DMS 273 (cell line): ENCODE measurements at regions not wholly inside any gene's neighbourhood (a gene's known extent, or its start where the extent isn't known, plus 50 kb on each side); places are given as distances from the start of the nearest gene placed in this dataset.

Experiments used
- DNase-seq: peaks from one replicate; lab custom pipeline; 2025; ENCODE audit not compliant: unreplicated experiment; lab: John Stamatoyannopoulos, UW

GRCh38 chr3:168534761-168535160 is 439.0 kb upstream of the GOLIM4 start:
- peak; percentile 22 for DNase-seq

DNA sequence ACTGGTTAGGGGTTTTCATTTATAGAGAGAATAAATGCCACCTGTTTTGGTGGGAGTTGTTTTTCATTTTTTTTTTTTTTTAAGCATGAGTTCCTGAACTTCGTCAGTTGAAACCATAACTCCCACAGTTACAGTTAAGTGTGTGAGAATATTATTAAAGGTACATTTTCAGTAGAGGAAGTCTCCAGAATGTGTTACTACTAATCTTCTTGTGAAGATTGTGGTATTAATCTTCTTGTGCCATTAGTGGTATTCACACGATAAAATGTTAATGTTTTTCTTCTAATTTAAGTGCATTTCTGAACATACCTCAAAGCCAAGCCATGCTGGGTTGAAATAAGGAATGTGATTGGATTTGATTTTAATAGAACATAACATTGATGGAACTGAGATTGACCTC is 437.9 kb upstream of the GOLIM4 start:
- DNase-seq, result no peak

GRCh38 chr3:168532135-168532534 is 436.4 kb upstream of the GOLIM4 start:
- DNase-seq, result no peak

DNA sequence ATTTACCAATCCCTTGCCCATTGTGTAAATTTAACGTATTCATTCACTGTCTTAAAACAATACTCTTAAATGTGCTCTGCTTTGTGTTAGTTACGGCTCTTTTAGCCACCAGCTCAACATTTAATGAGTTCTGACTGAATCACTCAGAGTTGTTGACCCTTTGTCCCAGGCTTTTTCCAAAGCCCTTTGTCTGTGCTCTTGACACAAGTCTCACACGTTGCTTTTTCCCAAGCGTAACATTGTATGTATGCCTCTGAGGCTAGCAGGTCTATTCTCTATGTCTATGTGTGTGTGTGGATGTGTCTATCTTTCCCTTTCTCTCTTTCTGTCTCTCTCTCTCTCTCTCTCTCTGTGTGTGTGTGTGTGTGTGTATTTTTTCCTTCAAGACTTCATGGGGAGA is 435.4 kb upstream of the GOLIM4 start:
- DNase-seq, result no peak

GRCh38 chr3:168524129-168524528 is 428.4 kb upstream of the GOLIM4 start:
- DNase-seq, result no peak

- no peak for DNase-seq
These were observed 421.7 kb upstream of the GOLIM4 start for GRCh38 chr3:168517249-168518071.

DNA sequence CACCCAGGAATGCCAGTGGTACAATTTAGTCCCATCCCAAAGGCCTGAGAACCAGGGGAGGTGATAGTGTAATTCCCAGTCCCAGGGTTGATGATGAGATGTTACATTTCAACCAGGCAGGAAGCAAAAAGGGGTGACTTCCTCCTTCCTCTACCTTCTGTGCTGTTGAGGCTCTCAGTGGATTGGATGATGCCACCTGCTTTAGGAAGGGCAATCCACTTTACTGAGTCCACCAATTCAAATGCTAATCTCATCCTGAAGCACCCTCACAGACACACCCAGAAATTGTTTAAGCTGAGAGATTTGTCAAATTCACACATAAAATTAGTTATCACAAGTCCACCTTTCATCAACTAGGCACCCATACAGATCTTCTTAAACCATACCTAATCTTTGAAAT is 418.5 kb upstream of the GOLIM4 start:
- DNase-seq, result no peak

GRCh38 chr3:168512802-168513201 is 417.1 kb upstream of the GOLIM4 start:
- no peak for DNase-seq

DNA sequence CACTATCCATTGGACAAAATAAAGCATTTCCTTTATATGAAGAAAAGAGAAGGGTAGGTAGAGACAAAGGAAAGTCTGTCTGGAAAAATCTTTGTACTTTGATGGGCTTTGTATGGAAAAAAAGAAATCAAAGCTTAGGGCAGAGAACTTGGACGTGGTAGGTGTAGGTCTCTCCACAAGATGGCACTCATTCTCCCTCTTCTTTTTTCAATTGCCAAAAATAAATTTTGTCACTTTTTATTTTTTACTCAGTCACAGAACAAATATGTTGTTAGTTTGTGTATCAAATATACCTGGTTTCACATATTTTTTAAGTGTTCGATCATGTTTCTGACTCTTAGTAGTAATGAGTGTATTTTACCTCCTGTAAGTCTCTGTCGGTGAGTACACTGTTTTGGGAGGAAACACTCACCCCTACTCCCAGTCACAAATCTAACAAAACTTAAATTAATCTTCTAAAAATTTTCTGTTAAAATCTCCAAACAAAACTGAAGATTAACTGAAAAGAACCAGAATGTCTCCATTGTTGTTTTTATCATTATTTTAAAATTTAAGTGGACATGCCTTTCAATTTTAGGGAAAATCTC is 415.8 kb upstream of the GOLIM4 start:
- peak; percentile 32 for DNase-seq

GRCh38 chr3:168506589-168506988 is 410.9 kb upstream of the GOLIM4 start:
- no peak for DNase-seq

DNA sequence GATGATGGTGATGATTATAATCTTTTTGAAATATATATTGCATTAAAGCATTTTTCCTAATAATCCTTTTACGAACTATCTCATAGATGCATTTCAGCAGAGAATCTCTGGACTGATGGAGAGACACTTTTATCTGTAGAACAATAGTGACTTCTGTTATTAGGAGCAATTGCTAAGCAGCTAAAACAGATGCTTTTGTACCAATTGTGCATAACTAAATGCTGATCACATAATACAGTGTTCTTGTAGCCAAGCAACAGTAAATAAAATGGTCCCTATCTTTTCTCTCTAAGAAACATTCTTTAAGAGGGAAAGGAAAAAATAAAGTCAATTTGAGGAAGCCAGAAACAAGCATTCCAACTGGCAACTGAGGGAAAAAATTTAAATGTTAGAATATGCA is 405.8 kb upstream of the GOLIM4 start:
- DNase-seq, result no peak

DNA sequence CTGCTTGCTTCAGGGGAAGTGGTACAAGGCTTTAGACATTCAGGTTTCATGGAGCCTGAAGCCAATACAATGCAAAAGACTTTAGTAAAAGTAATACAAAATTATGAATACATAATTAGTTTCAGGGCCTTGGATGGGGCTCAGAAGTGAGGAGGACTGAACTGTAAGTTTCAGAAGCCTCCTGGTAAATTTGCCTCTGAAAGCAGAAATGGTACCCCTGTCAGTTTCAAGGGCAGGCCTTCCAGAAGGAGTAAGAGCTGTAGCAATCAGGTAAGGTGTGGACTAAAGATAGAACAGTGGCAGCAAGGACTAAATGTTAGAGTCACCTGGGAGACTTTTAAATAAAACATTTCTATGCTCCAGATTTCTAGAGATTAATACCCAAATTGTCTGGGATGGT is 402.5 kb upstream of the GOLIM4 start:
- no peak for DNase-seq

GRCh38 chr3:168497741-168498140 is 402.0 kb upstream of the GOLIM4 start:
- peak; percentile 64 for DNase-seq

GRCh38 chr3:168497183-168497582 is 401.5 kb upstream of the GOLIM4 start:
- DNase-seq, result peak; percentile 16

- peak; percentile 25 for DNase-seq
These were observed 400.2 kb upstream of the GOLIM4 start for GRCh38 chr3:168495932-168496331.

DNA sequence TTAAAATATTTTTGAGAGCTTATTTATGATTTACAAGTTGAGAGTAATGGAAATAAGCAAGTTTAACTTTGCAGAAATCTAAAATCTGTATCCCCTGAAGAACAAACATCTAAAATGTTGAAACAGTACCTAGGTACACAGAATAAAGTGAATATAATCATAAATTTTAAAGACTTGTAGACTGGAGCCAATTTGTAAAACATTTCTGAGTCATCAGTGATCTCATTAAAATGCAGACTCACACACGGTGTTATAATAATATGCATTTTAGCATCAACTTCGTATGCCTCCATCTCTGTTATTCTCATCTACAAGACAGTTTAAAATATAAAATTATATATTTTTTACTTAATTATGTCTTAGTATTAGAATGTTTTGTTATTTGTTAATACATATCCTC is 399.5 kb upstream of the GOLIM4 start:
- DNase-seq, result peak; percentile 46

DNA sequence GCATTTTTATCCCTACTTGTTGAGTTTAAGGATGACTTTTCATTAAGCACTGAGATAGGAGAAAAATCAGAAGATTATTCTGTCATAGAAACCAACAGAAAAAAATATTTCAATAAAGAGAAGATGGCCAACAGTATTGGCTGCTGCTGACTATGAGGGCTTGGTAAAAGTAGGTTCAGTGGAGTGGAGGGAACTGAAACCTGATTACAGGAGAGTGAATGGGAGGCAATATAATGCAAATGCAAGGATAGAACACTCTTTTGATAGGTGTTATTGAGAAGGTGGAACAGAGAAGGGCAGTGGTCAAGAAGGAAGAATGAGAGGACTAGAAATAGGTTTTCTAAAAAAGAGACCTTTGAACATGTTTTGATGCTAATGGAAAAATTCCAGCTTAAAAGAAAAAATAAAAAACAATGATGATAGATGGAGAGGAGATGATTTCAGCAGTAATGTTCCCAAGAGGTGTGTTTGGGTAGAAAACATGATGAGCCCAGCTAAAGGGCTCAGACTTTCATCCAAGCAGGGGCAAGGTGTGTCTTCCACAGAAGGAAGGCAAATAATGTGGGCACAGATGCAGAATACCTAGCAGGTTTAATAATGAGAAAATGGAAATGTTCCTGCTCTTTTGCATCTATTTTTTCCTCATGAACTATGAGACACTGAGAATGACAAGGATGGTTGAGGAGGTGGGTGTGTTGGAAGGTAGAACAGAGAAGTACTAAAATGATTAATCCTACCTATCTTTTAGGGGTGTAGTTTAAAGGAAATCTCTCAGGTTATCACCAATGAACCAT is 397.9 kb upstream of the GOLIM4 start:
- DNase-seq, result no peak

- peak; percentile 30 for DNase-seq
These were observed 395.3 kb upstream of the GOLIM4 start for GRCh38 chr3:168490981-168491380.

GRCh38 chr3:168489301-168489700 is 393.6 kb upstream of the GOLIM4 start:
- DNase-seq, result no peak

DNA sequence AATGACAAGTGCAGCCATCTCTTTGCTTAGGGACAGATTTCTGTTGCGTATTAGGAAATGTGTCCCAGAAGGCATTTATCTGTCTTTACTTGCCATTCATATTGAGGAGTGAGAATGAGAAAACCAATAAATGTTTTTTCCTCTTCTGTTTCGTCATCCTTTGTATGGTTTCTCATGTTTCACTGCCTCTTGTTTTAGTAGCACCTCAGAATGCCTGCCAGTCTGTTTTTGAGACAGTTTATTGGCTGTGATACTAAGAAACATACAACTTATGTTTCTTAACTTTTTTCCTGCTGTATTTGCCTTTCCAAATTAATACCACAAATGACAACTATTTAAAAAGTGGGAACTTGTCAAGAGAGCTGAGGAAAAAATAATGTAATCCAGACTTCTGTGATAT is 390.2 kb upstream of the GOLIM4 start:
- DNase-seq, result no peak

DNA sequence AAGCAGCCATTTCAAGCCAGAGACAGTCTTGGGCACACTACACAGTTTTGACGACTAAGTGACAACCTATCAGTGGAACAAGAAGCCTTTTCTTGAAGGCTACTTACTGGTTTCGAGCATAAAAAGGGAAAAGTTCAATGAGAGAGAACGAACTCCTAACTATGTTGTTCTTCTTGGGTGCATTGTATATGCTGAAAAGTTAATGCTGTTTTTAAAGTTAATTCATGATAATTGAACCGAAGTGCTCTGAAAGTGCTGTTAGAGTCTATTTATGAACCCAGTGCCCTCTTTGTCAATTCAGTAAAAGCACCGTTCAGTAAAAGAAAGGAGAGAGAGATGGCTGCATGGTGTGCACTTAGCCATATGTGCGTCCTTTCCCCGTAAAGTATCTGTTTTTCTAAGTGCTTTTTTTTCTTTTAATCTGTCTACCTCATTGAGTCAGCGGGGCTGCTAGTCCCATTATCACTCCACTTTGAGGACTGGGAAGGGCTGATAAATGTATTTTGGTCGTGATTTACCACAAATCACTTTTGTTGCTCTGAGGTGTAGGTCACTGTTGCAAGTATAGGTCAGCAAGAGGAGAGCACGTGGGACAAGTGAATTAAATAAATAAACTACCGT is 380.7 kb upstream of the GOLIM4 start:
- DNase-seq, result no peak

GRCh38 chr3:168475704-168476103 is 380.0 kb upstream of the GOLIM4 start:
- DNase-seq, result no peak
